ENCODE measurements at regions not wholly inside any gene's neighbourhood (a gene's known extent, or its start where the extent isn't known, plus 50 kb on each side); places are given as distances from the start of the nearest gene placed in this dataset.

DNA sequence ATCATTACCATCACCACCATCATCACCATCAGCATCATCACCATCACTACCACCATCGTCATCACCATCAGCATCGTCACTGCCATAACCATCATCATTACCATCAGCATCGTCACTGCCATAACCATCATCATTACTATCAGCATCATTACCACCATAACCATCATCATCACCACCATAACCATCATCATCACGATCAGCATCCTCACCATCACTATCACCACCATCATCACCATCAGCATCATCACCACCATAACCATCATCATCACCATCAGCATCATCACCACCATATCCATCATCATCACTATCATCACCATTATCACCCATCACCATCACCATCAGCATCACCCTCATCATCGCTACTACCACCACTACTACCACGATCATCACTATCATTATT is 493.9 kb upstream of the TBX3 start:
- H3K27ac ChIP-seq (ENCODE audit: low read length): no peak overlapping the region
- H3K4me3 ChIP-seq (ENCODE audit: control insufficient read depth in 1 of 2, extremely low read depth in 1 of 2, low read length in 1 of 2): no peak overlapping the region
- Mint-ChIP-seq H3K4me1 (no peaks in the 10 kb centered on the region), H3K36me3 (no peaks in the 10 kb centered on the region), H3K9me3 (peaks cover 3 to 5% (median 4%) of the 10 kb centered on the region in 3 donors), H3K4me3 (no peak overlapping the region), H3K27ac (no peak overlapping the region), H3K27me3 (no peaks in the 10 kb centered on the region)
- H3K36me3 ChIP-seq (ENCODE audit: control insufficient read depth in 2 of 2, extremely low read depth in 1 of 2, insufficient read depth in 1 of 2, low read length in 1 of 2): no peaks in the 10 kb centered on the region
- no peaks in the 10 kb centered on the region for H3K27me3 ChIP-seq (replicated peaks in 1 of 2; ENCODE audit: control insufficient read depth in 2 of 2, extremely low read depth in 1 of 2, insufficient read depth in 2 of 2, low read length in 1 of 2)
- DNase-seq: no peak
- ATAC-seq (replicated peaks in 1 of 4): no peak
- ChIA-PET POLR2A (no interaction called here), CTCF (no interaction called here)
- WGBS (ENCODE audit: insufficient coverage): 92% methylated on average over 5 of the region's 6 CpGs
- no peaks in the 10 kb centered on the region for H3K4me1 ChIP-seq (ENCODE audit: control insufficient read depth in 1 of 2, extremely low read depth in 1 of 2, insufficient read depth in 2 of 2, low read length in 2 of 2)
- H3K9me3 ChIP-seq: no peaks in the 10 kb centered on the region

DNA sequence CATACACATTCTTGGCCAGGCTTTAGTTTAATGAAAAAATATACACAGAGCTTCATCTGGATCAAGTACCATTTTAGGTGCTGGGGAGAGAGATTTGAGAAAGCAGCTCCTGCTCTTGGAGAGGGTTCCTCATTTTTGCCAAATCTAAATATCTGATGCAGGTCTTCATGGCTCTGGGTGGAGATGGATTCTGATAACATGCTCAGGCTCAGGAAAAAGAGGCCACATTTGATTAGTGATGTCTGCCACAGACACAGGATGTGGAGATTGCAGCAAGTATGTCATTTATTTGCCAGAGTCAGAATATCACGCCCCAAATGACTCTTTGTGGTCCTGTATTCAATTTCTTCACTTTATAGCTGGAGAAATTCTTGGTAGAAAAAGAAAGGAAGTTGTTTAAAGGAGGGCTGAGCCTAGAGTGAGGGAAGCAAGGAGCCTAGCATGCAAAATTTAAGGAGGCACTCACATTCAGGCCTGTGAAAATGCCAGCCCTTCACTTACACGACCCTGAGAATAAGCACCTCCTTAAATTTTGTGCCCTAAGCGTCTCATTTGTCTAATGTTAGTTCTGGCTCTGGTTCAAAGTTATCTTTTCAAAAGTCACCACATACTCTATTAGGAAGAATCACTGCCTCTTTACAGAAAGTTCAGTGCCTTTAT is 492.9 kb upstream of the TBX3 start:
- WGBS (ENCODE audit: insufficient coverage): no CpG with 5 or more reads among the region's 3 CpGs
- H3K4me1 ChIP-seq (ENCODE audit: control insufficient read depth in 1 of 2, extremely low read depth in 1 of 2, insufficient read depth in 2 of 2, low read length in 2 of 2): no peaks in the 10 kb centered on the region
- Mint-ChIP-seq H3K4me1 (no peaks in the 10 kb centered on the region), H3K27me3 (no peaks in the 10 kb centered on the region), H3K36me3 (no peaks in the 10 kb centered on the region), H3K4me3 (no peak overlapping the region), H3K9me3 (peaks cover 3 to 5% (median 4%) of the 10 kb centered on the region in 3 donors), H3K27ac (no peak overlapping the region)
- POLR2A ChIA-PET: no interaction called here
- ATAC-seq (replicated peaks in 1 of 4) (no peak), DNase-seq (no peak)
- H3K27ac ChIP-seq (ENCODE audit: low read length): no peak overlapping the region
- no peak overlapping the region for H3K4me3 ChIP-seq (ENCODE audit: control insufficient read depth in 1 of 2, extremely low read depth in 1 of 2, low read length in 1 of 2)
- H3K9me3 ChIP-seq: no peaks in the 10 kb centered on the region
- CTCF ChIA-PET: no interaction called here
- no peaks in the 10 kb centered on the region for H3K27me3 ChIP-seq (replicated peaks in 1 of 2; ENCODE audit: control insufficient read depth in 2 of 2, extremely low read depth in 1 of 2, insufficient read depth in 2 of 2, low read length in 1 of 2)
- no peaks in the 10 kb centered on the region for H3K36me3 ChIP-seq (ENCODE audit: control insufficient read depth in 2 of 2, extremely low read depth in 1 of 2, insufficient read depth in 1 of 2, low read length in 1 of 2)

DNA sequence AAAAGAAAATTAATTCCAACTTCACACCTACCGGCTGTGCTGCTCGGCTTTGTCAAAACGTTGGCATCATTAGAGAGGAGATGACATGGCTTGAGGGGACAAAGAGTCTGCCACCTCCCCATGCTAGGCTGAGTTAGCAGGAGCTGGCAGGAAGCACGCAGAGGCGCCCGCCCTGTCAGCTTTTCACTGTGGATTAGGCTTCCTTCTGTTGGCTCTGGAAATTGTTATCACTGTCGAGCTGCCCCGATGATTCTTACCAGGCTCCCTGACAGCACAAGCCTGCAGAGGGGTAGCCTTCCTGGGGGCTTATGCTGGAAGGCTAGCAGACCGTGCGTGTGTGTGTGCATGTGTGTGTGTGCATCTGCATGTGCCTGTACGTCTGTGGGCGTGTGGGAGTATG is 490.9 kb upstream of the TBX3 start:
- no peaks in the 10 kb centered on the region for H3K9me3 ChIP-seq
- no peaks in the 10 kb centered on the region for H3K4me1 ChIP-seq (ENCODE audit: control insufficient read depth in 1 of 2, extremely low read depth in 1 of 2, insufficient read depth in 2 of 2, low read length in 2 of 2)
- H3K27ac Mint-ChIP-seq: no peak overlapping the region
- no peaks in the 10 kb centered on the region for H3K36me3 Mint-ChIP-seq
- peaks cover 4 to 9% (median 5%) of the 10 kb centered on the region in 3 donors for H3K9me3 Mint-ChIP-seq
- no peaks in the 10 kb centered on the region for H3K4me1 Mint-ChIP-seq
- H3K4me3 Mint-ChIP-seq: no peak overlapping the region
- H3K36me3 ChIP-seq (ENCODE audit: control insufficient read depth in 2 of 2, extremely low read depth in 1 of 2, insufficient read depth in 1 of 2, low read length in 1 of 2): no peaks in the 10 kb centered on the region
- no peak for ATAC-seq (replicated peaks in 1 of 4)
- no peaks in the 10 kb centered on the region for H3K27me3 Mint-ChIP-seq
- H3K27me3 ChIP-seq (replicated peaks in 1 of 2; ENCODE audit: control insufficient read depth in 2 of 2, extremely low read depth in 1 of 2, insufficient read depth in 2 of 2, low read length in 1 of 2): no peaks in the 10 kb centered on the region
- 41% methylated on average over 8 of the region's 12 CpGs for WGBS (ENCODE audit: insufficient coverage)
- ChIA-PET CTCF (no interaction called here), POLR2A (no interaction called here)
- no peak overlapping the region for H3K27ac ChIP-seq (ENCODE audit: low read length)
- no peak for DNase-seq
- H3K4me3 ChIP-seq (ENCODE audit: control insufficient read depth in 1 of 2, extremely low read depth in 1 of 2, low read length in 1 of 2): no peak overlapping the region

DNA sequence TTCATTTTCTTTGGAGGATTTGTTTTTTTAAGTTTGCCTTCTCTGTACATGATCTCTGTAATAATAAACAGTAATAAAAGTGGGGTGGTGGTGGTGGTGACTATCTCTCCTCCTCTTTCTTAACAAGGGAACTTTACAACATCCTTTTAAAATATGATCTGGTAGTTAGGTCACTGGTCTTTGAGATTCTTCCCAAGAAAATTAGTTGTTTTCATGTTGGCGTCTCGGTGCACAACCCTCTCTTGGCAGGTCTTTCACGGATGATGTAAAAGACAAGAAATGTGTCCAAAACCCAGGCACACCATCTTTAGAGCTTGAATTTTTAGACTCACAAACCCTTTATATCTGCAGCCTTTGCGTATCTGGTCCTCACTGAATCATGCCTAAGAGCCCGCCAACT is 488.5 kb upstream of the TBX3 start:
- Histone ChIP-seq H3K4me3 (ENCODE audit: control insufficient read depth in 1 of 2, extremely low read depth in 1 of 2, low read length in 1 of 2) (no peak overlapping the region), H3K27me3 (replicated peaks in 1 of 2; ENCODE audit: control insufficient read depth in 2 of 2, extremely low read depth in 1 of 2, insufficient read depth in 2 of 2, low read length in 1 of 2) (no peaks in the 10 kb centered on the region), H3K36me3 (ENCODE audit: control insufficient read depth in 2 of 2, extremely low read depth in 1 of 2, insufficient read depth in 1 of 2, low read length in 1 of 2) (no peaks in the 10 kb centered on the region), H3K9me3 (no peaks in the 10 kb centered on the region), H3K4me1 (ENCODE audit: control insufficient read depth in 1 of 2, extremely low read depth in 1 of 2, insufficient read depth in 2 of 2, low read length in 2 of 2) (no peaks in the 10 kb centered on the region), H3K27ac (ENCODE audit: low read length) (no peak overlapping the region)
- CTCF ChIA-PET: no interaction called here
- DNase-seq: no peak
- Mint-ChIP-seq H3K4me3 (no peak overlapping the region), H3K27ac (no peak overlapping the region), H3K36me3 (no peaks in the 10 kb centered on the region), H3K4me1 (no peaks in the 10 kb centered on the region), H3K9me3 (peaks cover 5 to 15% (median 7%) of the 10 kb centered on the region in 3 donors), H3K27me3 (no peaks in the 10 kb centered on the region)
- POLR2A ChIA-PET: no interaction called here
- no peak for ATAC-seq (replicated peaks in 1 of 4)
- WGBS (ENCODE audit: insufficient coverage): 87% methylated on average over 3 of the region's 5 CpGs

DNA sequence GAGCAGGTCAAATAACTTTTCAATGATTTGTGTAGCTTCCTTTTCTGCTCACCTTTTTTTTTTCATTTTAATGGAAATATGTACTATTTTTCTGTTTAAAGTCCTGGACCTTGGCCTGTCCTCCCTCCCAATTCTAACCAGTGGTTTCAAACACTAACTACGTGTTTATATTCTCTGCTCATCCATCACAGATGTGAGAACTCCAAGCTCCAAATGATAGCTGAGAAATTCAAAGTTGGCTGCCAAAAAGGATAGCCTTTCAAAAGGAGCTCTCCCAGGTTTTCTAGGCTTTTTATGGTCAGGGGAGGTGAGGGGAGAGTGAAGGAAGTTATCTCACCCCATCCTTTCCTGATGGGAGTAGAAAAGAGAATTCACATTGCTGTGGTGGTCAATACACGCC is 486.0 kb upstream of the TBX3 start:
- ATAC-seq (replicated peaks in 1 of 4): no peak
- Mint-ChIP-seq H3K4me1 (no peaks in the 10 kb centered on the region), H3K9me3 (peaks cover 2 to 15% (median 4%) of the 10 kb centered on the region in 3 donors), H3K27ac (no peak overlapping the region), H3K4me3 (no peak overlapping the region), H3K27me3 (no peaks in the 10 kb centered on the region), H3K36me3 (no peaks in the 10 kb centered on the region)
- no peaks in the 10 kb centered on the region for H3K36me3 ChIP-seq (ENCODE audit: control insufficient read depth in 2 of 2, extremely low read depth in 1 of 2, insufficient read depth in 1 of 2, low read length in 1 of 2)
- ChIA-PET POLR2A (no interaction called here), CTCF (no interaction called here)
- no peak overlapping the region for H3K27ac ChIP-seq (ENCODE audit: low read length)
- H3K4me3 ChIP-seq (ENCODE audit: control insufficient read depth in 1 of 2, extremely low read depth in 1 of 2, low read length in 1 of 2): no peak overlapping the region
- WGBS (ENCODE audit: insufficient coverage): no CpG with 5 or more reads among the region's 2 CpGs
- no peaks in the 10 kb centered on the region for H3K9me3 ChIP-seq
- no peaks in the 10 kb centered on the region for H3K27me3 ChIP-seq (replicated peaks in 1 of 2; ENCODE audit: control insufficient read depth in 2 of 2, extremely low read depth in 1 of 2, insufficient read depth in 2 of 2, low read length in 1 of 2)
- no peaks in the 10 kb centered on the region for H3K4me1 ChIP-seq (ENCODE audit: control insufficient read depth in 1 of 2, extremely low read depth in 1 of 2, insufficient read depth in 2 of 2, low read length in 2 of 2)
- DNase-seq: no peak

DNA sequence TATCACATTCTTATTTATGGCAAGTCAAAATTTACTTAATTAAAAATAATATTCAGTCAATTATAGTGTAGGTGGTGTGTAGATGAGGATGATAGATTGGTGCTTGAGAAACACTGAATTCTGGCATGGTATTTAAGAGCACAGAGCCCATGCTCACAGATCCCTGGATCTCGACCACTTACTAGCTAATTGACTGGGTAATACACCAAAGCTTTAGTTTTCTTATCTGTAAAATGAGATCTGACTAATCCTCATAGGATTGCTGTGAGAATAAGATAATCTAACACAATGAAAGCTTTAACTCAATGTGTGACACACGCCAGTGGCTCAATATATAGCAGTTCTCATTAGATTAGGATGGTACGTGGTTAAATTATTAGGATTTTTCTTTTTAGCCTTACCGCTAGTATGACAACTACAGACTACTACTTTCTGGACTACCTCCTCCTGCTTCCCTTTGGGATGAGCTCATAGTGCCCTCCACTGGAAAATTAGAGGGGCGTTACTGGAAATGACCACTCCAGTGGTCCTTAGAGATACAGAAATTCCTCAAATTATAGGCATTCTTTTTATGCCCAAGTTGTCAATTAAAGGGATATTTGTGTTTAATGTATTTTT is 482.8 kb upstream of the TBX3 start:
- ChIA-PET POLR2A (no interaction called here), CTCF (no interaction called here)
- DNase-seq (no peak), ATAC-seq (replicated peaks in 1 of 4) (no peak)
- Histone ChIP-seq H3K27ac (ENCODE audit: low read length) (no peak overlapping the region), H3K27me3 (replicated peaks in 1 of 2; ENCODE audit: control insufficient read depth in 2 of 2, extremely low read depth in 1 of 2, insufficient read depth in 2 of 2, low read length in 1 of 2) (no peaks in the 10 kb centered on the region), H3K9me3 (no peaks in the 10 kb centered on the region), H3K4me1 (ENCODE audit: control insufficient read depth in 1 of 2, extremely low read depth in 1 of 2, insufficient read depth in 2 of 2, low read length in 2 of 2) (no peaks in the 10 kb centered on the region), H3K4me3 (ENCODE audit: control insufficient read depth in 1 of 2, extremely low read depth in 1 of 2, low read length in 1 of 2) (no peak overlapping the region), H3K36me3 (ENCODE audit: control insufficient read depth in 2 of 2, extremely low read depth in 1 of 2, insufficient read depth in 1 of 2, low read length in 1 of 2) (no peaks in the 10 kb centered on the region)
- H3K36me3 Mint-ChIP-seq: no peaks in the 10 kb centered on the region
- no peaks in the 10 kb centered on the region for H3K4me1 Mint-ChIP-seq
- peaks cover 2 to 18% (median 4%) of the 10 kb centered on the region in 3 donors for H3K9me3 Mint-ChIP-seq
- no CpG with 5 or more reads among the region's 5 CpGs for WGBS (ENCODE audit: insufficient coverage)
- no peak overlapping the region for H3K4me3 Mint-ChIP-seq
- H3K27ac Mint-ChIP-seq: no peak overlapping the region
- H3K27me3 Mint-ChIP-seq: no peaks in the 10 kb centered on the region

DNA sequence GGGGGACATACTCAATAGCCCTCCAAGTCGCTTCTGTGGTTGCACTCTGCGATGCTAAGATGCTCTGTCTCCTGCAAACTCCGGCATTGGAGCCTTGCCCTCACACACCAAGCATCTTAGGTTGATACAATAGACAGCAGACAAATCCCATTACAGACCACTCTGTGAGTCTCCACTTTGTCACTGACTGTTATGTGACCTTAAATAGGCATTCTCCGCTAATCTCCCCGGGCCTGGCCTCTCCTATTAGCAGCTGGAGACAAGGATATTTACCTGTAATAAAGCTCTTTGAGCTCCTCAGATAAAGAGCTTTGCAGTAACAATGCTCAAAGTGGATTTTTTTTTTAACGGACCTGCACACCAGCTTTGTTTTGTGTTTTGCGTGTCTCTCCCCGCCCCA is 479.7 kb upstream of the TBX3 start:
- CTCF ChIA-PET: no interaction called here
- H3K27ac ChIP-seq (ENCODE audit: low read length): no peak overlapping the region
- DNase-seq (no peak), ATAC-seq (replicated peaks in 1 of 4) (no peak)
- no peak overlapping the region for H3K4me3 Mint-ChIP-seq
- H3K9me3 Mint-ChIP-seq: peaks cover 0 to 17% (median 2%) of the 10 kb centered on the region in 3 donors
- no peaks in the 10 kb centered on the region for H3K27me3 Mint-ChIP-seq
- H3K4me1 Mint-ChIP-seq: no peaks in the 10 kb centered on the region
- H3K36me3 ChIP-seq (ENCODE audit: control insufficient read depth in 2 of 2, extremely low read depth in 1 of 2, insufficient read depth in 1 of 2, low read length in 1 of 2): no peaks in the 10 kb centered on the region
- H3K27me3 ChIP-seq (replicated peaks in 1 of 2; ENCODE audit: control insufficient read depth in 2 of 2, extremely low read depth in 1 of 2, insufficient read depth in 2 of 2, low read length in 1 of 2): no peaks in the 10 kb centered on the region
- H3K36me3 Mint-ChIP-seq: no peaks in the 10 kb centered on the region
- no peak overlapping the region for H3K27ac Mint-ChIP-seq
- POLR2A ChIA-PET: no interaction called here
- 79% methylated on average over 5 of the region's 8 CpGs for WGBS (ENCODE audit: insufficient coverage)
- H3K9me3 ChIP-seq: no peaks in the 10 kb centered on the region
- H3K4me1 ChIP-seq (ENCODE audit: control insufficient read depth in 1 of 2, extremely low read depth in 1 of 2, insufficient read depth in 2 of 2, low read length in 2 of 2): no peaks in the 10 kb centered on the region
- H3K4me3 ChIP-seq (ENCODE audit: control insufficient read depth in 1 of 2, extremely low read depth in 1 of 2, low read length in 1 of 2): no peak overlapping the region
